HepG2 (cell line): ENCODE measurements at regions not wholly inside any gene's neighbourhood (a gene's known extent, or its start where the extent isn't known, plus 50 kb on each side); places are given as distances from the start of the nearest gene placed in this dataset.
A peak's percentile ranks its signal among the peaks of the same experiment; 100 is the strongest.

ENCODE experiments used
- ATAC-seq: fragments of 200-7000 bp; cut with Tn5 transposase; 3 replicates; pipeline ENCODE4 v1.9.1; 2020; ENCODE audit warnings: mild to moderate bottlenecking, moderate library complexity
- BruUV-seq: library from RNA; stranded (reverse); fragments of 400-500 nt; replicated peaks from 2 replicates; lab custom pipeline; 2021; lab: Mats Ljungman, UMichigan
- CTCF ChIA-PET: fragments of 300-600 bp; formaldehyde crosslinking; extraction: SDS; loops from one replicate; lab custom pipeline; 2021; ENCODE audit warnings: low total read pairs, inconsistent platforms, low intra/inter-chr PET ratio; lab: Yijun Ruan, JAX
- POLR2A ChIA-PET: fragments of 350-600 bp; sonication (Branson Sonifier 250); formaldehyde crosslinking; loops from one replicate; lab custom pipeline; 2020; ENCODE audit warnings: antibody characterized with exemption, inconsistent platforms; lab: Yijun Ruan, JAX
- DNase-seq: peaks from one replicate; pipeline ENCODE4 v3.0.0-alpha.2; 2015; ENCODE audit warnings: low spot score
- FAIRE-seq: peaks from 3 replicates; lab custom pipeline; 2011; peaks lifted over from hg19 to GRCh38; lab: Jason Lieb, UNC
- H2AFZ ChIP-seq: one replicate; pipeline ENCODE4 v1.6.1; 2011; ENCODE audit warnings: low read length, inconsistent platforms
- H3K27ac ChIP-seq: fragments of 300-600 bp; 3 replicates; pipeline ENCODE4 v1.8.0; 2011; ENCODE audit warnings: mixed run types, mild to moderate bottlenecking, mixed read lengths, low read length, inconsistent platforms; ENCODE audit not compliant: insufficient read depth; ENCODE audit errors: extremely low read length
- H3K27me3 ChIP-seq, 2 experiments: fragments of 200-600 bp in 1 of 2; 2 replicates in 1 of 2; 3 replicates in 1 of 2; pipeline versions ENCODE4 v1.6.0 to v1.8.0; 2011; ENCODE audit warnings: low read length in 2 of 2, mild to moderate bottlenecking in 2 of 2, moderate library complexity in 2 of 2, inconsistent platforms in 1 of 2; ENCODE audit not compliant: insufficient read depth in 2 of 2, control insufficient read depth in 1 of 2
- H3K36me3 ChIP-seq, 2 experiments: fragments of 200-600 bp in 1 of 2; replicated peaks in 1 of 2; 2 replicates in 1 of 2; 3 replicates in 1 of 2; pipeline versions ENCODE4 v1.5.1 to v1.8.0; 2011; ENCODE audit warnings: low read length in 2 of 2, inconsistent platforms in 1 of 2; ENCODE audit not compliant: insufficient read depth in 2 of 2, control insufficient read depth in 1 of 2
- H3K4me1 ChIP-seq: 2 replicates; pipeline ENCODE4 v1.5.1; 2012; ENCODE audit warnings: low read length, inconsistent platforms; ENCODE audit not compliant: insufficient read depth
- H3K4me2 ChIP-seq: 2 replicates; pipeline ENCODE4 v1.6.0; 2011; ENCODE audit warnings: low read depth, low read length, inconsistent platforms
- H3K4me3 ChIP-seq, 3 experiments: fragments of 200-600 bp in 1 of 3; sonication (generic), shearing (Covaris generic) in 1 of 3; replicated peaks in 1 of 3; 2 replicates each; pipeline ENCODE4 v1.5.1; 2011 to 2016; ENCODE audit warnings: low read length in 3 of 3, inconsistent platforms in 2 of 3, low read depth in 2 of 3, mild to moderate bottlenecking in 2 of 3, control low read depth in 1 of 3, mixed read lengths in 1 of 3; ENCODE audit not compliant: insufficient read depth in 1 of 3
- H3K79me2 ChIP-seq: one replicate; pipeline ENCODE4 v1.6.1; 2011; ENCODE audit warnings: low read length, inconsistent platforms; ENCODE audit not compliant: insufficient read depth
- H3K9ac ChIP-seq: 2 replicates; pipeline ENCODE4 v1.6.0; 2011; ENCODE audit warnings: mild to moderate bottlenecking, low read depth, low read length, inconsistent platforms; ENCODE audit not compliant: insufficient read depth
- H3K9me3 ChIP-seq: 2 replicates; pipeline ENCODE4 v1.5.1; 2012; ENCODE audit warnings: mild to moderate bottlenecking, low read length
- H4K20me1 ChIP-seq: 2 replicates; pipeline ENCODE4 v1.6.0; 2011; ENCODE audit warnings: inconsistent platforms, mild to moderate bottlenecking, low read length, moderate library complexity; ENCODE audit not compliant: insufficient read depth
- DPF2 ChIP-seq: sonication (generic); formaldehyde crosslinking; IDR thresholded peaks from 2 replicates; pipeline ENCODE4 v1.4.0; 2020; ENCODE audit warnings: mild to moderate bottlenecking, low read depth, missing genetic modification reagents, borderline replicate concordance
- FOXP1 ChIP-seq, 2 experiments: fragments of 450-650 bp in 1 of 2; IDR thresholded peaks; 2 replicates each; pipeline ENCODE4 v1.6.1; 2017 to 2018; ENCODE audit warnings: antibody characterized with exemption in 1 of 2
- SOX6 ChIP-seq, 2 experiments: fragments of 450-650 bp in 1 of 2; sonication (generic) in 1 of 2; formaldehyde crosslinking in 1 of 2; IDR thresholded peaks; 2 replicates each; pipeline versions ENCODE4 v1.4.0 to v1.6.1; 2017 to 2020; ENCODE audit warnings: antibody characterized with exemption in 1 of 2, mild to moderate bottlenecking in 1 of 2, missing genetic modification reagents in 1 of 2
- SP140L ChIP-seq: sonication (generic); formaldehyde crosslinking; IDR thresholded peaks from 2 replicates; pipeline ENCODE4 v1.4.0; 2020; ENCODE audit warnings: missing genetic modification reagents, borderline replicate concordance
- ZNF772 ChIP-seq: sonication (generic); formaldehyde crosslinking; IDR thresholded peaks from 2 replicates; pipeline ENCODE4 v1.5.0; 2020; ENCODE audit warnings: mild to moderate bottlenecking, missing genetic modification reagents
- WGBS: methylation state at CpG from one replicate; pipeline ENCODE4 v1.1.6; 2017; ENCODE audit warnings: low lambda C conversion rate; 5-methylcytosine and 5-hydroxymethylcytosine counted together
- in situ Hi-C: cut with HindIII; loops from 2 replicates; pipeline ENCODE4 v1.10.0; 2017; ENCODE audit warnings: low pct_unique_long_range_greater_than_20kb; ENCODE audit not compliant: extremely low pct_ligation_motif_present
- intact Hi-C: fragments of 100-400 bp; cut with micrococcal nuclease; formaldehyde crosslinking; loops from one replicate; pipeline ENCODE4 v1.10.0; 2022; ENCODE audit not compliant: unreplicated experiment

DNA sequence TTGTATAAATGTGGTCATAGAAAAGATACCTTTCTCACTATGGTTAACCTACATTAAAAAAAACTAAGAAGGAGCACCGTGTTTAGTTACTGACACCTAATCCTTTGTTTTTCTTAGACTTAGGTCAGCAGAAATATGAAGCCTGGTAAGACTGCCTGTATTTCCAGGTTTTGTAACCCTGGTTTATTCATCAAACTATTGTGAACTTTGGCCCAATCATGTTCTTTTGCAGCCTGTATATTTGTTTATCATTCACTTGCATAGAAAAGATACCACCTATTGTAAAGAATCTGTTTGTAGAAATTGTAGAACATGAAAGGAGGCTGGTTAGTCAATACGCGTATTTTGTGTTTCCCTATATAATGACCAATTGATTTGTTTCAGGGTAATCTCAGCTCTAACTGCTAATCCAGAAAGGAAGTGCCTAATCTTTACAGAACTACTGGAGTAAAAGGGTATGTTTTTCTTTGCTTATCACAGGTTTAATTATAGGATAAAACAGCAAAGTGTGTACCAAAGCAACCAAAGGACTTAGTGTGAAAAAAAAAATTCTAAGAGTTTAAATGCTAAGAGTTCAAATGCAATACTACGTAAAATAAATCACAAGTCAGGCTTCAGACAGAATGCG lies 103.6 kb downstream of the LURAP1L start:
- Histone ChIP-seq H3K4me3 (no peak overlapping the region), H3K4me2 (no peak overlapping the region), H2AFZ (no peak overlapping the region)
- no peak for ATAC-seq
- FAIRE-seq = no peak
- WGBS = 27% methylated on average over 5 of the region's 5 CpGs
- no TSS peak for BruUV-seq
- in situ Hi-C loops = no loop called here
- TF ChIP-seq DPF2 (CRISPR knock-in tag) (no peak), SOX6 (IDR thresholded peaks at IDR 0.05) (no peak), SOX6 (CRISPR knock-in tag; IDR thresholded peaks at IDR 0.05) (peak; percentile 20; the same call in 1 of the 2 replicates), FOXP1 (IDR thresholded peaks at IDR 0.05) (no peak), FOXP1 (CRISPR knock-in tag; IDR thresholded peaks at IDR 0.05) (peak; percentile 36; the same call in 1 of the 2 replicates)
- TF ChIP-seq, all 625 proteins: peak for 2
- Histone ChIP-seq H3K27ac (no peak overlapping the region), H3K79me2 (no peaks in the 10 kb centered on the region), H3K27me3 (no peaks in the 10 kb centered on the region), H3K4me1 (peaks cover 11% of the 10 kb centered on the region), H3K9ac (no peak overlapping the region), H3K9me3 (no peaks in the 10 kb centered on the region), H3K36me3 (no peaks in the 10 kb centered on the region), H4K20me1 (no peaks in the 10 kb centered on the region)
- DNase-seq = peak; percentile 11
- ChIA-PET POLR2A (no interaction called here), CTCF (no interaction called here)
- intact Hi-C loops = no loop called here

- ChIA-PET CTCF (no interaction called here), POLR2A (no interaction called here)
- TF ChIP-seq ZNF772 (no peak), SP140L (CRISPR knock-in tag) (no peak)
- in situ Hi-C loops = loop anchor here (5.0 kb wide), 1 partner anchor 158 kb away; no protein-coding TSS in a partner anchor
- no peak overlapping the region for H3K4me2 ChIP-seq
- H3K9ac ChIP-seq = no peak overlapping the region
- no peaks in the 10 kb centered on the region for H3K36me3 ChIP-seq
- H3K27me3 ChIP-seq = no peaks in the 10 kb centered on the region
- DNase-seq (no peak), ATAC-seq (no peak), FAIRE-seq (no peak)
- no peaks in the 10 kb centered on the region for H3K79me2 ChIP-seq
- H4K20me1 ChIP-seq = no peaks in the 10 kb centered on the region
- no peaks in the 10 kb centered on the region for H3K9me3 ChIP-seq
- BruUV-seq = no TSS peak
- H3K4me1 ChIP-seq = peaks cover 11% of the 10 kb centered on the region
- intact Hi-C loops = loop anchor here (5.0 kb wide), 1 partner anchor 58 kb away; no protein-coding TSS in a partner anchor
- H2AFZ ChIP-seq = no peak overlapping the region
- H3K4me3 ChIP-seq = no peak overlapping the region
- no peak overlapping the region for H3K27ac ChIP-seq
These were observed 105.1 kb downstream of the LURAP1L start for GRCh38 chr9:12879961-12880360.
